SW480 (cell line): ENCODE measurements at regions not wholly inside any gene's neighbourhood (a gene's known extent, or its start where the extent isn't known, plus 50 kb on each side); places are given as distances from the start of the nearest gene placed in this dataset.

Experiments
- DNase-seq: peaks from one replicate; pipeline ENCODE4 v3.0.0-alpha.2; 2016; ENCODE audit warnings: low spot score

- DNase-seq: no peak
These were observed 51.2 kb upstream of the PALS2 start for GRCh38 chr7:24521917-24522623.
